DOHH2 (cell line): ENCODE measurements at regions not wholly inside any gene's neighbourhood (a gene's known extent, or its start where the extent isn't known, plus 50 kb on each side); places are given as distances from the start of the nearest gene placed in this dataset.

ENCODE experiments used
- H3F3A ChIP-seq: fragments of 200-600 bp; sonication (generic), shearing (Covaris generic); 2 replicates; pipeline ENCODE4 v1.6.0; 2016; ENCODE audit warnings: antibody characterized with exemption, mild to moderate bottlenecking; ENCODE audit not compliant: control insufficient read depth, insufficient read depth
- H3K27ac ChIP-seq: fragments of 200-600 bp; sonication (generic); 2 replicates; pipeline ENCODE4 v1.5.1; 2014; ENCODE audit warnings: low read depth, mild to moderate bottlenecking, low read length, moderate library complexity
- H3K27me3 ChIP-seq: fragments of 200-600 bp; sonication (generic); 2 replicates; pipeline ENCODE4 v1.6.1; 2014; ENCODE audit warnings: mild to moderate bottlenecking, low read length, mixed read lengths; ENCODE audit not compliant: control insufficient read depth
- H3K36me3 ChIP-seq: fragments of 200-600 bp; sonication (generic); 2 replicates; pipeline ENCODE4 v1.6.1; 2014; ENCODE audit warnings: mild to moderate bottlenecking, low read length, moderate library complexity, mixed read lengths; ENCODE audit not compliant: control insufficient read depth
- H3K4me1 ChIP-seq: fragments of 200-600 bp; sonication (generic); 2 replicates; pipeline ENCODE4 v1.6.1; 2014; ENCODE audit warnings: mild to moderate bottlenecking, low read length, mixed read lengths; ENCODE audit not compliant: control insufficient read depth
- H3K4me2 ChIP-seq: fragments of 200-600 bp; sonication (generic); 2 replicates; pipeline ENCODE4 v1.6.0; 2014; ENCODE audit warnings: mild to moderate bottlenecking, low read length, moderate library complexity
- H3K4me3 ChIP-seq: fragments of 200-600 bp; sonication (generic); 2 replicates; pipeline ENCODE4 v1.5.1; 2014; ENCODE audit warnings: mild to moderate bottlenecking, low read length, mixed read lengths
- H3K79me2 ChIP-seq: fragments of 200-600 bp; sonication (generic); 2 replicates; pipeline ENCODE4 v1.6.1; 2014; ENCODE audit warnings: mild to moderate bottlenecking, low read length, mixed read lengths; ENCODE audit not compliant: control insufficient read depth
- H3K9me2 ChIP-seq: fragments of 200-600 bp; sonication (generic); replicated peaks from 2 replicates; pipeline ENCODE4 v1.6.1; 2014; ENCODE audit warnings: mild to moderate bottlenecking, low read length, mixed read lengths; ENCODE audit not compliant: control insufficient read depth
- H3K9me3 ChIP-seq: fragments of 200-600 bp; sonication (generic); 2 replicates; pipeline ENCODE4 v1.6.1; 2014; ENCODE audit warnings: antibody characterized with exemption, low read length, mixed read lengths; ENCODE audit not compliant: control insufficient read depth, insufficient read depth
- H4K20me1 ChIP-seq: fragments of 200-600 bp; sonication (generic); 2 replicates; pipeline ENCODE4 v1.6.0; 2014; ENCODE audit warnings: low read depth, mild to moderate bottlenecking, antibody characterized with exemption, low read length, moderate library complexity; ENCODE audit not compliant: control insufficient read depth, insufficient read depth
- CTCF ChIP-seq: fragments of 200-600 bp; sonication (generic); IDR thresholded peaks from one replicate; pipeline ENCODE4 v1.5.1; 2014; ENCODE audit warnings: antibody characterized with exemption, mild to moderate bottlenecking, low read depth, low read length; ENCODE audit not compliant: poor library complexity, severe bottlenecking
- EZH2phosphoT487 ChIP-seq: fragments of 200-600 bp; sonication (generic); IDR thresholded peaks from 2 replicates; pipeline ENCODE4 v1.6.1; 2017; ENCODE audit warnings: borderline replicate concordance, mild to moderate bottlenecking, antibody characterized with exemption, low read length, moderate library complexity, mixed read lengths

GRCh38 chr1:55882931-55883330 lies 667.8 kb upstream of the USP24 start:
- Histone ChIP-seq H3K27me3 (no peaks in the 10 kb centered on the region), H3K27ac (no peak overlapping the region), H3K4me1 (no peaks in the 10 kb centered on the region), H4K20me1 (no peaks in the 10 kb centered on the region), H3F3A (no peaks in the 10 kb centered on the region), H3K4me2 (no peak overlapping the region), H3K9me2 (no peaks in the 10 kb centered on the region), H3K4me3 (no peak overlapping the region), H3K9me3 (no peaks in the 10 kb centered on the region), H3K36me3 (no peaks in the 10 kb centered on the region), H3K79me2 (no peaks in the 10 kb centered on the region)
- TF ChIP-seq EZH2phosphoT487 = no peak
- no peak for TF ChIP-seq CTCF

GRCh38 chr1:55879346-55879745 lies 664.2 kb upstream of the USP24 start:
- Histone ChIP-seq H3F3A (no peaks in the 10 kb centered on the region), H3K4me2 (no peak overlapping the region), H3K27ac (no peak overlapping the region), H3K79me2 (no peaks in the 10 kb centered on the region), H4K20me1 (no peaks in the 10 kb centered on the region), H3K36me3 (no peaks in the 10 kb centered on the region), H3K4me3 (no peak overlapping the region), H3K9me3 (no peaks in the 10 kb centered on the region), H3K27me3 (no peaks in the 10 kb centered on the region), H3K9me2 (no peaks in the 10 kb centered on the region), H3K4me1 (no peaks in the 10 kb centered on the region)
- TF ChIP-seq EZH2phosphoT487 = no peak
- TF ChIP-seq CTCF = no peak

DNA sequence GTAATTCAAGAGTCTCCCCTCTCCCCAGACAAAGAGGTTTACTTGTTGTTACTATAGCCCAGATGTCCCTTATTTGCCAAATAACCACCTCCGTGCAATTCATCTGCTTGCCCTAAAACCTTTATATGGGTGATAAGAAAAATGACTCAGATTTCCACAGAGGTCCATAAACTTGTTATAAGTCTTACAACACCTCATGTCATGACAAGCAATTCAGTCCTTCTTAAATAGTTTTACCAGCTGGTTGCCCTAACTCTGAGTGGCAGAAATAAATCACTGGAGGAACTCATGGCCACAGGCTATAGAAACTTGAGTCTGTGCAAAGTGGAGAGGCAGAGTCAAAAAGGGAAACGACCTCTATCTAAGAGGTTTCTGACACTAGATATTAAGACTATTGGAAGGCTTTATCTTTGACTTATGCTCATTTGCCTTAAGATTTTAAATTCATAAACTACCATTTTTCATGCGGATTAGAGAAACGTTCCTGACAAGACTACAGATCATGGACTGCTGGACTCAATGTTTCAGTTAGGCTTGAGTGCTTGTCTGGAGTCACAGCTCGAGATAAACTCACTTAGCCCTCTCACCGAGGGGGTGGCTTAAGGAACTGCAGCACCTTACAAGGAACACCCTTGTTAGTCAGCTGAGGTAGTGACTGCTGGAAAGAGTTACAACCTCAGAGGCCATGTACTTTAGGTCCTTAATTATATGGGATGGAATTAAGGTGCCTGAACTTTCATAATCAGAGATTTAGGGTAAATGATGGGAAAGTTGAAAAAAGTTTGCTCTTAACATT lies 662.5 kb upstream of the USP24 start:
- Histone ChIP-seq H3K9me3 (no peaks in the 10 kb centered on the region), H4K20me1 (no peaks in the 10 kb centered on the region), H3K36me3 (no peaks in the 10 kb centered on the region), H3K79me2 (no peaks in the 10 kb centered on the region), H3K4me1 (no peaks in the 10 kb centered on the region), H3K9me2 (no peaks in the 10 kb centered on the region), H3K27ac (no peak overlapping the region), H3K27me3 (no peaks in the 10 kb centered on the region), H3F3A (no peaks in the 10 kb centered on the region), H3K4me3 (no peak overlapping the region), H3K4me2 (no peak overlapping the region)
- no peak for TF ChIP-seq CTCF
- no peak for TF ChIP-seq EZH2phosphoT487
